COR-L47 (cell line): ENCODE measurements at regions not wholly inside any gene's neighbourhood (a gene's known extent, or its start where the extent isn't known, plus 50 kb on each side); places are given as distances from the start of the nearest gene placed in this dataset.

ENCODE experiments used
- DNase-seq: peaks from one replicate; lab custom pipeline; 2025; lab: John Stamatoyannopoulos, UW

GRCh38 chr2:217090024-217090473 lies 230.2 kb upstream of the TNP1 start:
- no peak for DNase-seq

- no peak for DNase-seq
Measured at GRCh38 chr2:217086718-217087117, 226.9 kb upstream of the TNP1 start.

GRCh38 chr2:217086038-217086522 lies 226.2 kb upstream of the TNP1 start:
- no peak for DNase-seq

- no peak for DNase-seq
Measured at GRCh38 chr2:217085543-217085942, 225.7 kb upstream of the TNP1 start.

GRCh38 chr2:217081799-217082198 lies 221.9 kb upstream of the TNP1 start:
- no peak for DNase-seq

GRCh38 chr2:217079165-217079564 lies 219.3 kb upstream of the TNP1 start:
- DNase-seq = no peak

GRCh38 chr2:217077831-217078407 lies 218.1 kb upstream of the TNP1 start:
- no peak for DNase-seq

GRCh38 chr2:217076657-217077232 lies 216.9 kb upstream of the TNP1 start:
- no peak for DNase-seq

GRCh38 chr2:217076058-217076435 lies 216.2 kb upstream of the TNP1 start:
- no peak for DNase-seq

- no peak for DNase-seq
Measured at GRCh38 chr2:217075268-217076057, 215.6 kb upstream of the TNP1 start.

GRCh38 chr2:217074576-217075255 lies 214.9 kb upstream of the TNP1 start:
- no peak for DNase-seq

- DNase-seq = no peak
Measured at GRCh38 chr2:217071416-217071815, 211.6 kb upstream of the TNP1 start.

GRCh38 chr2:217070611-217071010 lies 210.7 kb upstream of the TNP1 start:
- DNase-seq = no peak

GRCh38 chr2:217070043-217070430 lies 210.2 kb upstream of the TNP1 start:
- DNase-seq = no peak

- DNase-seq = no peak
Measured at GRCh38 chr2:217069263-217070042, 209.6 kb upstream of the TNP1 start.

GRCh38 chr2:217068677-217069250 lies 208.9 kb upstream of the TNP1 start:
- no peak for DNase-seq

GRCh38 chr2:217067787-217068186 lies 207.9 kb upstream of the TNP1 start:
- no peak for DNase-seq

GRCh38 chr2:217066510-217067270 lies 206.8 kb upstream of the TNP1 start:
- DNase-seq = no peak

GRCh38 chr2:217065695-217066405 lies 206.0 kb upstream of the TNP1 start:
- no peak for DNase-seq

GRCh38 chr2:217065012-217065290 lies 205.1 kb upstream of the TNP1 start:
- no peak for DNase-seq
